ENCODE measurements at regions not wholly inside any gene's neighbourhood (a gene's known extent, or its start where the extent isn't known, plus 50 kb on each side); places are given as distances from the start of the nearest gene placed in this dataset.
A peak's percentile ranks its signal among the peaks of the same experiment; 100 is the strongest.
"Not testable (repeated sequence)": the region's sequence is repeated elsewhere in the genome, so short reads cannot be mapped to it uniquely, and the experiment has no call there.

- Histone ChIP-seq H3K79me2 (ENCODE audit: control insufficient read depth, insufficient read depth, low read length) (no peaks in the 10 kb centered on the region), H3K4me1 (ENCODE audit: control insufficient read depth, low read depth, low read length) (no peaks in the 10 kb centered on the region), H3K4me3 (ENCODE audit: low read length) (no peak overlapping the region), H2BK15ac (replicated peaks; ENCODE audit: low read depth) (no peak overlapping the region), H3K23ac (ENCODE audit: low read length) (no peak overlapping the region), H2BK120ac (ENCODE audit: low read depth, low read length) (no peak overlapping the region), H3K9ac (ENCODE audit: low read length) (no peak overlapping the region), H3K4ac (ENCODE audit: low read depth, low read length) (no peak overlapping the region), H4K8ac (ENCODE audit: low read depth, low read length) (no peak overlapping the region), H3K27me3 (ENCODE audit: insufficient read depth, low read length, poor library complexity) (no peaks in the 10 kb centered on the region), H3K79me1 (ENCODE audit: low read length) (no peaks in the 10 kb centered on the region), H3K56ac (ENCODE audit: low read length) (no peak overlapping the region), H3K27ac (ENCODE audit: low read depth, low read length) (no peak overlapping the region), H2AK5ac (ENCODE audit: low read length) (no peak overlapping the region), H2BK5ac (ENCODE audit: low read length) (no peak overlapping the region), H3K4me2 (ENCODE audit: low read length) (no peak overlapping the region), H3K18ac (ENCODE audit: low read length) (no peak overlapping the region), H4K5ac (ENCODE audit: low read length) (no peak overlapping the region), H3K36me3 (ENCODE audit: control insufficient read depth, insufficient read depth, low read length) (no peaks in the 10 kb centered on the region)
- no peak for DNase-seq
- WGBS (ENCODE audit: extremely low coverage, insufficient coverage, low lambda C conversion rate) = no CpG with 5 or more reads among the region's 3 CpGs
These were observed 559.2 kb downstream of the TUSC1 start for GRCh38 chr9:25119041-25119440.

- Histone ChIP-seq H2BK5ac (ENCODE audit: low read length) (no peak overlapping the region), H2BK15ac (replicated peaks; ENCODE audit: low read depth) (no peak overlapping the region), H3K79me2 (ENCODE audit: control insufficient read depth, insufficient read depth, low read length) (no peaks in the 10 kb centered on the region), H2AK5ac (ENCODE audit: low read length) (no peak overlapping the region), H3K18ac (ENCODE audit: low read length) (no peak overlapping the region), H4K8ac (ENCODE audit: low read depth, low read length) (no peak overlapping the region), H3K4me2 (ENCODE audit: low read length) (no peak overlapping the region), H3K56ac (ENCODE audit: low read length) (no peak overlapping the region), H3K4me1 (ENCODE audit: control insufficient read depth, low read depth, low read length) (no peaks in the 10 kb centered on the region), H3K27me3 (ENCODE audit: insufficient read depth, low read length, poor library complexity) (no peaks in the 10 kb centered on the region), H3K79me1 (ENCODE audit: low read length) (no peaks in the 10 kb centered on the region), H2BK120ac (ENCODE audit: low read depth, low read length) (no peak overlapping the region), H3K23ac (ENCODE audit: low read length) (no peak overlapping the region), H3K36me3 (ENCODE audit: control insufficient read depth, insufficient read depth, low read length) (no peaks in the 10 kb centered on the region), H3K27ac (ENCODE audit: low read depth, low read length) (no peak overlapping the region), H3K4me3 (ENCODE audit: low read length) (no peak overlapping the region), H3K9ac (ENCODE audit: low read length) (no peak overlapping the region), H4K5ac (ENCODE audit: low read length) (no peak overlapping the region), H3K4ac (ENCODE audit: low read depth, low read length) (no peak overlapping the region)
- DNase-seq = no peak
These were observed 560.5 kb downstream of the TUSC1 start for GRCh38 chr9:25117791-25118190.

GRCh38 chr9:25102204-25102603 is 556.5 kb upstream of the IZUMO3 start:
- not testable (repeated sequence) for H4K8ac ChIP-seq (ENCODE audit: low read depth, low read length); H3K4me3 ChIP-seq (ENCODE audit: low read length); H3K4ac ChIP-seq (ENCODE audit: low read depth, low read length); H3K4me1 ChIP-seq (ENCODE audit: control insufficient read depth, low read depth, low read length); H3K36me3 ChIP-seq (ENCODE audit: control insufficient read depth, insufficient read depth, low read length); H3K27me3 ChIP-seq (ENCODE audit: insufficient read depth, low read length, poor library complexity); H2AK5ac ChIP-seq (ENCODE audit: low read length); H2BK5ac ChIP-seq (ENCODE audit: low read length); H3K18ac ChIP-seq (ENCODE audit: low read length); H3K56ac ChIP-seq (ENCODE audit: low read length); H3K79me2 ChIP-seq (ENCODE audit: control insufficient read depth, insufficient read depth, low read length); H3K23ac ChIP-seq (ENCODE audit: low read length); DNase-seq; H3K9ac ChIP-seq (ENCODE audit: low read length); H3K79me1 ChIP-seq (ENCODE audit: low read length); H2BK15ac ChIP-seq (replicated peaks; ENCODE audit: low read depth); H2BK120ac ChIP-seq (ENCODE audit: low read depth, low read length); H3K4me2 ChIP-seq (ENCODE audit: low read length); H4K5ac ChIP-seq (ENCODE audit: low read length); H3K27ac ChIP-seq (ENCODE audit: low read depth, low read length)
- no CpG with 5 or more reads among the region's 8 CpGs for whole genome bisulfite sequencing (ENCODE audit: extremely low coverage, insufficient coverage, low lambda C conversion rate)

- Histone ChIP-seq H3K56ac (ENCODE audit: low read length) (no peak overlapping the region), H4K8ac (ENCODE audit: low read depth, low read length) (no peak overlapping the region), H3K27me3 (ENCODE audit: insufficient read depth, low read length, poor library complexity) (no peaks in the 10 kb centered on the region), H3K79me2 (ENCODE audit: control insufficient read depth, insufficient read depth, low read length) (no peaks in the 10 kb centered on the region), H3K79me1 (ENCODE audit: low read length) (no peaks in the 10 kb centered on the region), H3K9ac (ENCODE audit: low read length) (no peak overlapping the region), H3K4me1 (ENCODE audit: control insufficient read depth, low read depth, low read length) (no peaks in the 10 kb centered on the region), H3K27ac (ENCODE audit: low read depth, low read length) (no peak overlapping the region), H2BK15ac (replicated peaks; ENCODE audit: low read depth) (no peak overlapping the region), H4K5ac (ENCODE audit: low read length) (no peak overlapping the region), H3K18ac (ENCODE audit: low read length) (no peak overlapping the region), H3K23ac (ENCODE audit: low read length) (no peak overlapping the region), H3K4ac (ENCODE audit: low read depth, low read length) (no peak overlapping the region), H3K4me3 (ENCODE audit: low read length) (no peak overlapping the region), H3K4me2 (ENCODE audit: low read length) (no peak overlapping the region), H2BK5ac (ENCODE audit: low read length) (no peak overlapping the region), H3K36me3 (ENCODE audit: control insufficient read depth, insufficient read depth, low read length) (no peaks in the 10 kb centered on the region), H2BK120ac (ENCODE audit: low read depth, low read length) (no peak overlapping the region), H2AK5ac (ENCODE audit: low read length) (no peak overlapping the region)
- WGBS (ENCODE audit: extremely low coverage, insufficient coverage, low lambda C conversion rate) = no CpG with 5 or more reads among the region's 3 CpGs
- peak; percentile 5 for DNase-seq
These were observed 548.8 kb upstream of the IZUMO3 start for GRCh38 chr9:25094518-25094917.

GRCh38 chr9:25078202-25078601 is 532.5 kb upstream of the IZUMO3 start:
- DNase-seq = no peak
- no peak overlapping the region for H2BK120ac ChIP-seq (ENCODE audit: low read depth, low read length)
- WGBS (ENCODE audit: extremely low coverage, insufficient coverage, low lambda C conversion rate) = no CpG with 5 or more reads among the region's 3 CpGs
- no peak overlapping the region for H4K5ac ChIP-seq (ENCODE audit: low read length)
- H2BK15ac ChIP-seq (replicated peaks; ENCODE audit: low read depth) = no peak overlapping the region
- no peak overlapping the region for H4K8ac ChIP-seq (ENCODE audit: low read depth, low read length)
- no peaks in the 10 kb centered on the region for H3K36me3 ChIP-seq (ENCODE audit: control insufficient read depth, insufficient read depth, low read length)
- no peak overlapping the region for H3K18ac ChIP-seq (ENCODE audit: low read length)
- no peak overlapping the region for H2BK5ac ChIP-seq (ENCODE audit: low read length)
- no peak overlapping the region for H3K9ac ChIP-seq (ENCODE audit: low read length)
- H3K27me3 ChIP-seq (ENCODE audit: insufficient read depth, low read length, poor library complexity) = no peaks in the 10 kb centered on the region
- H3K4ac ChIP-seq (ENCODE audit: low read depth, low read length) = no peak overlapping the region
- H3K23ac ChIP-seq (ENCODE audit: low read length) = no peak overlapping the region
- H2AK5ac ChIP-seq (ENCODE audit: low read length) = no peak overlapping the region
- no peak overlapping the region for H3K4me2 ChIP-seq (ENCODE audit: low read length)
- H3K56ac ChIP-seq (ENCODE audit: low read length) = no peak overlapping the region
- no peaks in the 10 kb centered on the region for H3K79me1 ChIP-seq (ENCODE audit: low read length)
- H3K79me2 ChIP-seq (ENCODE audit: control insufficient read depth, insufficient read depth, low read length) = no peaks in the 10 kb centered on the region
- H3K27ac ChIP-seq (ENCODE audit: low read depth, low read length) = no peak overlapping the region
- no peaks in the 10 kb centered on the region for H3K4me1 ChIP-seq (ENCODE audit: control insufficient read depth, low read depth, low read length)
- H3K4me3 ChIP-seq (ENCODE audit: low read length) = no peak overlapping the region

- WGBS (ENCODE audit: extremely low coverage, insufficient coverage, low lambda C conversion rate) = no CpG with 5 or more reads among the region's 1 CpG
These were observed 502.5 kb upstream of the IZUMO3 start for GRCh38 chr9:25048098-25048724.

More at GRCh38 chr9:25048098-25048724, 502.5 kb upstream of the IZUMO3 start:
- DNase-seq = no peak
- Histone ChIP-seq H3K4me3 (ENCODE audit: low read length) (no peak overlapping the region), H3K36me3 (ENCODE audit: control insufficient read depth, insufficient read depth, low read length) (no peaks in the 10 kb centered on the region), H4K8ac (ENCODE audit: low read depth, low read length) (no peak overlapping the region), H3K4me2 (ENCODE audit: low read length) (no peak overlapping the region), H2BK5ac (ENCODE audit: low read length) (no peak overlapping the region), H2BK120ac (ENCODE audit: low read depth, low read length) (no peak overlapping the region), H2AK5ac (ENCODE audit: low read length) (no peak overlapping the region), H3K27ac (ENCODE audit: low read depth, low read length) (no peak overlapping the region), H3K79me2 (ENCODE audit: control insufficient read depth, insufficient read depth, low read length) (no peaks in the 10 kb centered on the region), H3K9ac (ENCODE audit: low read length) (no peak overlapping the region), H2BK15ac (replicated peaks; ENCODE audit: low read depth) (no peak overlapping the region), H3K18ac (ENCODE audit: low read length) (no peak overlapping the region), H3K79me1 (ENCODE audit: low read length) (no peaks in the 10 kb centered on the region), H3K27me3 (ENCODE audit: insufficient read depth, low read length, poor library complexity) (no peaks in the 10 kb centered on the region), H4K5ac (ENCODE audit: low read length) (no peak overlapping the region), H3K56ac (ENCODE audit: low read length) (no peak overlapping the region), H3K4me1 (ENCODE audit: control insufficient read depth, low read depth, low read length) (no peaks in the 10 kb centered on the region), H3K4ac (ENCODE audit: low read depth, low read length) (no peak overlapping the region), H3K23ac (ENCODE audit: low read length) (no peak overlapping the region)

Data from mesendoderm (in vitro differentiated cells).